ENCODE measurements at regions not wholly inside any gene's neighbourhood (a gene's known extent, or its start where the extent isn't known, plus 50 kb on each side); places are given as distances from the start of the nearest gene placed in this dataset.
"Not testable (repeated sequence)": the region's sequence is repeated elsewhere in the genome, so short reads cannot be mapped to it uniquely, and the experiment has no call there.

GRCh38 chr5:143980506-143980905, 168.5 kb downstream of the HMHB1 start:
- Mint-ChIP-seq H3K9me3 (no peaks in the 10 kb centered on the region), H3K4me3 (no peak overlapping the region), H3K27ac (no peak overlapping the region), H3K4me1 (no peaks in the 10 kb centered on the region), H3K27me3 (peaks cover 4% of the 10 kb centered on the region), H3K36me3 (no peaks in the 10 kb centered on the region)
- ATAC-seq (ENCODE audit: low read depth) (no peak), DNase-seq (ENCODE audit: low spot score in 2 of 2) (no peak)

GRCh38 chr5:143982957-143983356, 171.0 kb downstream of the HMHB1 start:
- not testable (repeated sequence) for DNase-seq (ENCODE audit: low spot score in 2 of 2); H3K36me3 Mint-ChIP-seq; ATAC-seq (ENCODE audit: low read depth); H3K27ac Mint-ChIP-seq; H3K4me3 Mint-ChIP-seq; H3K9me3 Mint-ChIP-seq; H3K27me3 Mint-ChIP-seq; H3K4me1 Mint-ChIP-seq

- DNase-seq (ENCODE audit: low spot score in 2 of 2) (no peak), ATAC-seq (ENCODE audit: low read depth) (no peak)
- no peak overlapping the region for H3K27ac Mint-ChIP-seq
- H3K9me3 Mint-ChIP-seq: no peaks in the 10 kb centered on the region
- H3K4me3 Mint-ChIP-seq: no peak overlapping the region
- H3K4me1 Mint-ChIP-seq: peaks cover 3% of the 10 kb centered on the region
- peaks cover 3% of the 10 kb centered on the region for H3K27me3 Mint-ChIP-seq
- no peaks in the 10 kb centered on the region for H3K36me3 Mint-ChIP-seq
These were observed 174.0 kb downstream of the HMHB1 start for GRCh38 chr5:143985832-143986515.

- Mint-ChIP-seq H3K27me3 (peaks cover 3% of the 10 kb centered on the region), H3K27ac (no peak overlapping the region), H3K36me3 (no peaks in the 10 kb centered on the region), H3K4me3 (no peak overlapping the region), H3K4me1 (peaks cover 3% of the 10 kb centered on the region), H3K9me3 (no peaks in the 10 kb centered on the region)
- ATAC-seq (ENCODE audit: low read depth): no peak
- no peak for DNase-seq (ENCODE audit: low spot score in 2 of 2)
These were observed 174.7 kb downstream of the HMHB1 start for GRCh38 chr5:143986516-143987212.

GRCh38 chr5:143987264-143987663, 175.3 kb downstream of the HMHB1 start:
- Mint-ChIP-seq H3K4me3 (no peak overlapping the region), H3K27me3 (peaks cover 3% of the 10 kb centered on the region), H3K4me1 (peaks cover 3% of the 10 kb centered on the region), H3K9me3 (no peaks in the 10 kb centered on the region), H3K27ac (no peak overlapping the region), H3K36me3 (no peaks in the 10 kb centered on the region)
- DNase-seq (ENCODE audit: low spot score in 2 of 2): no peak
- no peak for ATAC-seq (ENCODE audit: low read depth)

GRCh38 chr5:143987751-143988560, 176.0 kb downstream of the HMHB1 start:
- Mint-ChIP-seq H3K27ac (no peak overlapping the region), H3K4me1 (peaks cover 3% of the 10 kb centered on the region), H3K4me3 (no peak overlapping the region), H3K27me3 (peaks cover 3% of the 10 kb centered on the region), H3K36me3 (no peaks in the 10 kb centered on the region), H3K9me3 (no peaks in the 10 kb centered on the region)
- DNase-seq (ENCODE audit: low spot score in 2 of 2) (no peak), ATAC-seq (ENCODE audit: low read depth) (no peak)

- no peaks in the 10 kb centered on the region for H3K36me3 Mint-ChIP-seq
- no peak for DNase-seq (ENCODE audit: low spot score in 2 of 2)
- H3K27ac Mint-ChIP-seq: no peak overlapping the region
- peaks cover under 1% of the 10 kb centered on the region for H3K27me3 Mint-ChIP-seq
- H3K9me3 Mint-ChIP-seq: no peaks in the 10 kb centered on the region
- ATAC-seq (ENCODE audit: low read depth): no peak
- no peak overlapping the region for H3K4me3 Mint-ChIP-seq
- peaks cover 2% of the 10 kb centered on the region for H3K4me1 Mint-ChIP-seq
These were observed 178.0 kb downstream of the YIPF5 start for GRCh38 chr5:143992496-143992895.

- Mint-ChIP-seq H3K27me3 (peaks cover 2% of the 10 kb centered on the region), H3K27ac (no peak overlapping the region), H3K9me3 (no peaks in the 10 kb centered on the region), H3K4me3 (no peak overlapping the region), H3K36me3 (no peaks in the 10 kb centered on the region), H3K4me1 (no peaks in the 10 kb centered on the region)
- DNase-seq (ENCODE audit: low spot score in 2 of 2) (no peak), ATAC-seq (ENCODE audit: low read depth) (no peak)
These were observed 167.6 kb downstream of the YIPF5 start for GRCh38 chr5:144002876-144003275.

GRCh38 chr5:144003636-144004035, 166.8 kb downstream of the YIPF5 start:
- Mint-ChIP-seq H3K36me3 (no peaks in the 10 kb centered on the region), H3K9me3 (no peaks in the 10 kb centered on the region), H3K27me3 (peaks cover 2% of the 10 kb centered on the region)

GRCh38 chr5:144004146-144004545, 166.3 kb downstream of the YIPF5 start:
- H3K27me3 Mint-ChIP-seq: peaks cover 2% of the 10 kb centered on the region
- no peak overlapping the region for H3K27ac Mint-ChIP-seq
- no peak overlapping the region for H3K4me3 Mint-ChIP-seq
- H3K9me3 Mint-ChIP-seq: no peaks in the 10 kb centered on the region
- ATAC-seq (ENCODE audit: low read depth): no peak
- no peaks in the 10 kb centered on the region for H3K4me1 Mint-ChIP-seq
- DNase-seq (ENCODE audit: low spot score in 2 of 2): no peak
- H3K36me3 Mint-ChIP-seq: no peaks in the 10 kb centered on the region

More at GRCh38 chr5:144003636-144004035, 166.8 kb downstream of the YIPF5 start:
- Mint-ChIP-seq H3K4me1 (no peaks in the 10 kb centered on the region), H3K27ac (no peak overlapping the region), H3K4me3 (no peak overlapping the region)
- DNase-seq (ENCODE audit: low spot score in 2 of 2) (no peak), ATAC-seq (ENCODE audit: low read depth) (no peak)

- Mint-ChIP-seq H3K4me3 (no peak overlapping the region), H3K4me1 (no peaks in the 10 kb centered on the region)
These were observed 165.7 kb downstream of the YIPF5 start for GRCh38 chr5:144004751-144005150.

GRCh38 chr5:144009116-144009515, 161.3 kb downstream of the YIPF5 start:
- no peak for ATAC-seq (ENCODE audit: low read depth)
- no peak for DNase-seq (ENCODE audit: low spot score in 2 of 2)
- no peak overlapping the region for H3K4me3 Mint-ChIP-seq
- H3K36me3 Mint-ChIP-seq: no peaks in the 10 kb centered on the region
- peaks cover 4% of the 10 kb centered on the region for H3K27me3 Mint-ChIP-seq
- H3K9me3 Mint-ChIP-seq: peaks cover 3% of the 10 kb centered on the region
- no peak overlapping the region for H3K27ac Mint-ChIP-seq
- no peaks in the 10 kb centered on the region for H3K4me1 Mint-ChIP-seq

More at GRCh38 chr5:144004751-144005150, 165.7 kb downstream of the YIPF5 start:
- H3K27ac Mint-ChIP-seq: no peak overlapping the region
- no peaks in the 10 kb centered on the region for H3K36me3 Mint-ChIP-seq
- H3K27me3 Mint-ChIP-seq: peaks cover 2% of the 10 kb centered on the region
- no peak for ATAC-seq (ENCODE audit: low read depth)
- DNase-seq (ENCODE audit: low spot score in 2 of 2): no peak
- no peaks in the 10 kb centered on the region for H3K9me3 Mint-ChIP-seq

GRCh38 chr5:144011388-144011787, 159.1 kb downstream of the YIPF5 start:
- no peak overlapping the region for H3K4me3 Mint-ChIP-seq
- ATAC-seq (ENCODE audit: low read depth): no peak
- no peaks in the 10 kb centered on the region for H3K36me3 Mint-ChIP-seq
- DNase-seq (ENCODE audit: low spot score in 2 of 2): no peak
- H3K4me1 Mint-ChIP-seq: no peaks in the 10 kb centered on the region
- H3K9me3 Mint-ChIP-seq: peaks cover 3% of the 10 kb centered on the region
- H3K27ac Mint-ChIP-seq: no peak overlapping the region
- peaks cover 3% of the 10 kb centered on the region for H3K27me3 Mint-ChIP-seq

GRCh38 chr5:144013816-144014215, 156.6 kb downstream of the YIPF5 start:
- DNase-seq (ENCODE audit: low spot score in 2 of 2): no peak
- Mint-ChIP-seq H3K4me1 (no peaks in the 10 kb centered on the region), H3K27ac (no peak overlapping the region), H3K4me3 (no peak overlapping the region), H3K36me3 (no peaks in the 10 kb centered on the region), H3K9me3 (peaks cover 3% of the 10 kb centered on the region), H3K27me3 (peaks cover 3% of the 10 kb centered on the region)
- no peak for ATAC-seq (ENCODE audit: low read depth)
